NCI-H187 (cell line): ENCODE measurements at regions not wholly inside any gene's neighbourhood (a gene's known extent, or its start where the extent isn't known, plus 50 kb on each side); places are given as distances from the start of the nearest gene placed in this dataset.

Experiments
- DNase-seq, 2 experiments: peaks; one replicate each; lab custom pipeline; 2025; lab: John Stamatoyannopoulos, UW

- no peak for DNase-seq
These were observed 275.6 kb upstream of the ID2 start for GRCh38 chr2:8406271-8406670.

GRCh38 chr2:8407332-8407731 is 274.5 kb upstream of the ID2 start:
- DNase-seq = no peak

- DNase-seq = no peak
These were observed 273.0 kb upstream of the ID2 start for GRCh38 chr2:8408560-8409460.

GRCh38 chr2:8409461-8410260 is 272.2 kb upstream of the ID2 start:
- DNase-seq = no peak

GRCh38 chr2:8412082-8412481 is 269.8 kb upstream of the ID2 start:
- no peak for DNase-seq

- DNase-seq = no peak
These were observed 269.3 kb upstream of the ID2 start for GRCh38 chr2:8412586-8412985.

- DNase-seq = no peak
These were observed 268.2 kb upstream of the ID2 start for GRCh38 chr2:8413589-8414135.

GRCh38 chr2:8414946-8415879 is 266.6 kb upstream of the ID2 start:
- no peak for DNase-seq

- no peak for DNase-seq
These were observed 265.8 kb upstream of the ID2 start for GRCh38 chr2:8416001-8416571.

GRCh38 chr2:8416849-8417832 is 264.7 kb upstream of the ID2 start:
- DNase-seq = no peak

- DNase-seq = no peak
These were observed 263.1 kb upstream of the ID2 start for GRCh38 chr2:8418721-8419120.

- DNase-seq = no peak
These were observed 260.0 kb upstream of the ID2 start for GRCh38 chr2:8421658-8422449.

GRCh38 chr2:8422450-8422800 is 259.4 kb upstream of the ID2 start:
- DNase-seq = no peak

GRCh38 chr2:8424997-8425900 is 256.6 kb upstream of the ID2 start:
- DNase-seq = peak; percentile 17 to 61

GRCh38 chr2:8426550-8426949 is 255.3 kb upstream of the ID2 start:
- no peak for DNase-seq

- no peak for DNase-seq
These were observed 254.6 kb upstream of the ID2 start for GRCh38 chr2:8427211-8427610.

- no peak for DNase-seq
These were observed 251.2 kb upstream of the ID2 start for GRCh38 chr2:8430628-8431027.

GRCh38 chr2:8431446-8432125 is 250.3 kb upstream of the ID2 start:
- no peak for DNase-seq
